HL-60 (cell line): ENCODE measurements at regions not wholly inside any gene's neighbourhood (a gene's known extent, or its start where the extent isn't known, plus 50 kb on each side); places are given as distances from the start of the nearest gene placed in this dataset.

Experiments used
- DNase-seq, 2 experiments: peaks; one replicate each; pipeline ENCODE4 v3.0.0-alpha.2; 2010 to 2020; ENCODE audit warnings: low read depth in 1 of 2, low spot score in 1 of 2
- H3K27ac ChIP-seq: fragments of 250-450 bp; sonication (Bioruptor Pico); replicated peaks from 2 replicates; pipeline ENCODE4 v1.5.1; 2020; ENCODE audit warnings: mild to moderate bottlenecking, moderate library complexity
- H3K27me3 ChIP-seq: fragments of 250-450 bp; sonication (Bioruptor Pico); 2 replicates; pipeline ENCODE4 v1.5.1; 2021; ENCODE audit warnings: mild to moderate bottlenecking, moderate library complexity; ENCODE audit not compliant: insufficient read depth, poor library complexity, severe bottlenecking
- H3K4me3 ChIP-seq: replicated peaks from 2 replicates; pipeline ENCODE4 v1.5.1; 2011; ENCODE audit warnings: mild to moderate bottlenecking, control low read depth, low read length; ENCODE audit not compliant: insufficient read depth
- GABPA ChIP-seq: IDR thresholded peaks from 2 replicates; pipeline ENCODE4 v1.6.1; 2012; ENCODE audit warnings: low read depth
- POLR2AphosphoS5 ChIP-seq: IDR thresholded peaks from 2 replicates; pipeline ENCODE4 v1.6.1; 2012; ENCODE audit warnings: low read depth
- SPI1 ChIP-seq: IDR thresholded peaks from 2 replicates; pipeline ENCODE4 v1.6.1; 2012; ENCODE audit warnings: low read depth, mild to moderate bottlenecking, borderline replicate concordance
- TF ChIP-seq, protein P1 (sequence below): IDR thresholded peaks from one replicate; pipeline ENCODE4 v1.5.1; 2011; ENCODE audit warnings: low read length, control low read depth, inconsistent platforms; ENCODE audit not compliant: insufficient read depth
- TF ChIP-seq, protein P2 (sequence below): IDR thresholded peaks from 2 replicates; pipeline ENCODE4 v1.6.1; 2012; ENCODE audit warnings: low read depth; ENCODE audit not compliant: insufficient replicate concordance

DNA sequence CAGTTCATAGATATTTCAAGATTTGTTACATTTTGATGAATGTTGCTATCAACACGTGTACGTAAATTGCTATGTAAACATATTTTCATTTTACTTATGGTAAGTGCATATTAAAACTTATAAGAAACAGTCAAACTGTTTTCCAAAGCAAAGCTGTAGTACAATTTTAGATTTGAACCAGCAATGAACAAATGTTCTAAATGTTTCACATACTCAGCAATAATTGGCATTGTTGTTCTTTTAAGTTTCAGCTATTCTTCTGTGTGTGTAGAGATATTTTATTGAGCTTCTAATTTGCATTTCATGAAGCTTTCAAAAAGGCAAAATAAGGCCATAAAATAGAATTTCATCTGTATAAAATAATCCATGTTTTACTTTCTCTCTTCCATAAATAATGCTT, 1433.2 kb downstream of the LRFN5 start:
- no peak for TF ChIP-seq SPI1
- no peak for TF ChIP-seq POLR2AphosphoS5
- TF ChIP-seq, protein P1, sequence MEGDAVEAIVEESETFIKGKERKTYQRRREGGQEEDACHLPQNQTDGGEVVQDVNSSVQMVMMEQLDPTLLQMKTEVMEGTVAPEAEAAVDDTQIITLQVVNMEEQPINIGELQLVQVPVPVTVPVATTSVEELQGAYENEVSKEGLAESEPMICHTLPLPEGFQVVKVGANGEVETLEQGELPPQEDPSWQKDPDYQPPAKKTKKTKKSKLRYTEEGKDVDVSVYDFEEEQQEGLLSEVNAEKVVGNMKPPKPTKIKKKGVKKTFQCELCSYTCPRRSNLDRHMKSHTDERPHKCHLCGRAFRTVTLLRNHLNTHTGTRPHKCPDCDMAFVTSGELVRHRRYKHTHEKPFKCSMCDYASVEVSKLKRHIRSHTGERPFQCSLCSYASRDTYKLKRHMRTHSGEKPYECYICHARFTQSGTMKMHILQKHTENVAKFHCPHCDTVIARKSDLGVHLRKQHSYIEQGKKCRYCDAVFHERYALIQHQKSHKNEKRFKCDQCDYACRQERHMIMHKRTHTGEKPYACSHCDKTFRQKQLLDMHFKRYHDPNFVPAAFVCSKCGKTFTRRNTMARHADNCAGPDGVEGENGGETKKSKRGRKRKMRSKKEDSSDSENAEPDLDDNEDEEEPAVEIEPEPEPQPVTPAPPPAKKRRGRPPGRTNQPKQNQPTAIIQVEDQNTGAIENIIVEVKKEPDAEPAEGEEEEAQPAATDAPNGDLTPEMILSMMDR: no peak
- TF ChIP-seq GABPA: no peak
- TF ChIP-seq, protein P2, sequence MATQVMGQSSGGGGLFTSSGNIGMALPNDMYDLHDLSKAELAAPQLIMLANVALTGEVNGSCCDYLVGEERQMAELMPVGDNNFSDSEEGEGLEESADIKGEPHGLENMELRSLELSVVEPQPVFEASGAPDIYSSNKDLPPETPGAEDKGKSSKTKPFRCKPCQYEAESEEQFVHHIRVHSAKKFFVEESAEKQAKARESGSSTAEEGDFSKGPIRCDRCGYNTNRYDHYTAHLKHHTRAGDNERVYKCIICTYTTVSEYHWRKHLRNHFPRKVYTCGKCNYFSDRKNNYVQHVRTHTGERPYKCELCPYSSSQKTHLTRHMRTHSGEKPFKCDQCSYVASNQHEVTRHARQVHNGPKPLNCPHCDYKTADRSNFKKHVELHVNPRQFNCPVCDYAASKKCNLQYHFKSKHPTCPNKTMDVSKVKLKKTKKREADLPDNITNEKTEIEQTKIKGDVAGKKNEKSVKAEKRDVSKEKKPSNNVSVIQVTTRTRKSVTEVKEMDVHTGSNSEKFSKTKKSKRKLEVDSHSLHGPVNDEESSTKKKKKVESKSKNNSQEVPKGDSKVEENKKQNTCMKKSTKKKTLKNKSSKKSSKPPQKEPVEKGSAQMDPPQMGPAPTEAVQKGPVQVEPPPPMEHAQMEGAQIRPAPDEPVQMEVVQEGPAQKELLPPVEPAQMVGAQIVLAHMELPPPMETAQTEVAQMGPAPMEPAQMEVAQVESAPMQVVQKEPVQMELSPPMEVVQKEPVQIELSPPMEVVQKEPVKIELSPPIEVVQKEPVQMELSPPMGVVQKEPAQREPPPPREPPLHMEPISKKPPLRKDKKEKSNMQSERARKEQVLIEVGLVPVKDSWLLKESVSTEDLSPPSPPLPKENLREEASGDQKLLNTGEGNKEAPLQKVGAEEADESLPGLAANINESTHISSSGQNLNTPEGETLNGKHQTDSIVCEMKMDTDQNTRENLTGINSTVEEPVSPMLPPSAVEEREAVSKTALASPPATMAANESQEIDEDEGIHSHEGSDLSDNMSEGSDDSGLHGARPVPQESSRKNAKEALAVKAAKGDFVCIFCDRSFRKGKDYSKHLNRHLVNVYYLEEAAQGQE: no peak
- Histone ChIP-seq H3K27ac (no peak overlapping the region), H3K27me3 (no peaks in the 10 kb centered on the region), H3K4me3 (no peak overlapping the region)
- no peak for DNase-seq

DNA sequence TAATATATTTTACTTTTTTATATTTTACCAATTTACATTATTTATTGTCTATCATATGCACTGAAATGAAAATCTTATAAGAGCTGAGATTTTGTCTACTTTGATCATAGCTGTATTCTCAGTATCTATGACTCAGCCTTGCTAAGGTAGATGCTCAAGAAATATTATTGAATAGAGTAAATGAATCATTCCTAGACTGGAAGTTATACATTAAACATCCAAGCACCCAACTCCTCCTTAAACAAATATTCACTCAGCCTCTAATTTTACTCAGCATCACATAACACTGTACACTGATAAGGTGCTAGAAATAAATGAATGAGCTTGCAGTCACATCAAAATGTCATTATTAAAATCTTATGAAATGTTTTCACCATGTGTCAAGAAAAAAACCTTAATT, 1424.9 kb downstream of the LRFN5 start:
- TF ChIP-seq SPI1 (no peak), GABPA (no peak), POLR2AphosphoS5 (no peak)
- TF ChIP-seq, protein P2: no peak
- TF ChIP-seq, protein P1: no peak
- no peaks in the 10 kb centered on the region for H3K27me3 ChIP-seq
- H3K27ac ChIP-seq: no peak overlapping the region
- DNase-seq: no peak
- no peak overlapping the region for H3K4me3 ChIP-seq

DNA sequence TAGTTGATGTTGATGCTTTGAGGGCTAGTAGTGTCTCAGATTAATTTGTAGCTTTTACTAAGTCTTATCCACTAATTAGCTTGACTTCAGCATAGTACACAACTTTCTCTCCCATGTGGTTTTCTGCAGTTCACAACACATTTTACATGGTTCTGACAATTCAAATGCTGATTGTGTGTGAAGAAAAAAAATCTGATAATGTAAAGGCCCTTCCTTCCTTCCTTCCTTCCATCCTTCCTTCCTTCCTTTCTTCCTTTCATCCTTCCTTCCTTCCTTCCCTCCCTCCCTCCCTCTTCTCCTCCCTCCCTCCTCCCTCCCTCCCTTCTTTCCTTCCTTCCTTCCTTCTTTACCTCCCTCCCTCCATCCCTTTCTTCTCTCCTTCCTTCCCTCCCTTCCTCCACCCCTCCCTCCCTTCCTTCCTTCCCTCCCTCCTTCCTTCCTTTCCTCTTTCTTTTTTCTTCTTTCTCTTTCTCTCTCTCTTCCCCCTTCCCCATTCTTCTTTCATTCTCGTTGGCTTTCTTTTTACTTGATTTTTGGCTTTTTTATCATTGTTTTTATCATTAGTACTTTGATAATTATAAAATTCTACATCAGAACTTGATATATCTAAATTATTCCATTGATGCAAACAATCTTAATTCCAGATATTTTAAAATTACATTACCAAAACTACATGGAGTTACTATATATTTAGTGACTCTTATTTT, 1415.6 kb downstream of the LRFN5 start:
- no peak overlapping the region for H3K27ac ChIP-seq
- no peak overlapping the region for H3K4me3 ChIP-seq
- H3K27me3 ChIP-seq: no peaks in the 10 kb centered on the region

More for the DNA sequence above, 1415.6 kb downstream of the LRFN5 start:
- no peak for DNase-seq
- no peak for TF ChIP-seq GABPA
- TF ChIP-seq POLR2AphosphoS5: no peak
- no peak for TF ChIP-seq SPI1
- TF ChIP-seq, protein P2: no peak
- TF ChIP-seq, protein P1: no peak
